ENCODE measurements at regions not wholly inside any gene's neighbourhood (a gene's known extent, or its start where the extent isn't known, plus 50 kb on each side); places are given as distances from the start of the nearest gene placed in this dataset.

GRCh38 chr6:141158740-141159139 is 974.0 kb upstream of the GJE1 start:
- no peak for DNase-seq (ENCODE audit: low read depth)

GRCh38 chr6:141153563-141153962 is 979.2 kb upstream of the GJE1 start:
- DNase-seq (ENCODE audit: low read depth) = no peak

GRCh38 chr6:141152951-141153350 is 979.8 kb upstream of the GJE1 start:
- DNase-seq (ENCODE audit: low read depth) = no peak

- no peak for DNase-seq (ENCODE audit: low read depth)
Measured at GRCh38 chr6:141151710-141152417, 980.9 kb upstream of the GJE1 start.

GRCh38 chr6:141141870-141142269 is 990.9 kb upstream of the GJE1 start:
- DNase-seq (ENCODE audit: low read depth) = no peak

- no peak for DNase-seq (ENCODE audit: low read depth)
Measured at GRCh38 chr6:141140905-141141304, 991.8 kb upstream of the GJE1 start.

- DNase-seq (ENCODE audit: low read depth) = no peak
Measured at GRCh38 chr6:141139461-141139860, 993.3 kb upstream of the GJE1 start.

- no peak for DNase-seq (ENCODE audit: low read depth)
Measured at GRCh38 chr6:141134723-141135122, 998.0 kb upstream of the GJE1 start.

GRCh38 chr6:141133836-141134235 is 998.9 kb upstream of the GJE1 start:
- no peak for DNase-seq (ENCODE audit: low read depth)

GRCh38 chr6:141133346-141133745 is 999.4 kb upstream of the GJE1 start:
- no peak for DNase-seq (ENCODE audit: low read depth)

GRCh38 chr6:141131616-141132015 is 1001.1 kb upstream of the GJE1 start:
- DNase-seq (ENCODE audit: low read depth) = no peak

- DNase-seq (ENCODE audit: low read depth) = no peak
Measured at GRCh38 chr6:141123497-141123896, 1009.2 kb upstream of the GJE1 start.

- DNase-seq (ENCODE audit: low read depth) = no peak
Measured at GRCh38 chr6:141123049-141123448, 1009.7 kb upstream of the GJE1 start.

GRCh38 chr6:141118991-141119390 is 1013.7 kb upstream of the GJE1 start:
- DNase-seq (ENCODE audit: low read depth) = no peak

GRCh38 chr6:141117874-141118273 is 1014.9 kb upstream of the GJE1 start:
- DNase-seq (ENCODE audit: low read depth) = no peak

GRCh38 chr6:141110481-141110880 is 1022.2 kb upstream of the GJE1 start:
- DNase-seq (ENCODE audit: low read depth) = no peak

GRCh38 chr6:141107591-141108160 is 1025.0 kb upstream of the GJE1 start:
- no peak for DNase-seq (ENCODE audit: low read depth)

GRCh38 chr6:141105481-141105880 is 1027.2 kb upstream of the GJE1 start:
- peak; percentile 20 for DNase-seq (ENCODE audit: low read depth)

- no peak for DNase-seq (ENCODE audit: low read depth)
Measured at GRCh38 chr6:141103246-141103645, 1029.5 kb upstream of the GJE1 start.

GRCh38 chr6:141097471-141097870 is 1035.3 kb upstream of the GJE1 start:
- DNase-seq (ENCODE audit: low read depth) = no peak

GRCh38 chr6:141095308-141095707 is 1037.4 kb upstream of the GJE1 start:
- DNase-seq (ENCODE audit: low read depth) = no peak

GRCh38 chr6:141088171-141088570 is 1044.6 kb upstream of the GJE1 start:
- DNase-seq (ENCODE audit: low read depth) = no peak

- DNase-seq (ENCODE audit: low read depth) = no peak
Measured at GRCh38 chr6:141077355-141078333, 1055.1 kb upstream of the GJE1 start.
